ENCODE measurements at regions not wholly inside any gene's neighbourhood (a gene's known extent, or its start where the extent isn't known, plus 50 kb on each side); places are given as distances from the start of the nearest gene placed in this dataset.
"Not testable (repeated sequence)": the region's sequence is repeated elsewhere in the genome, so short reads cannot be mapped to it uniquely, and the experiment has no call there.

GRCh38 chr3:176412771-176413170, 784.5 kb downstream of the TBL1XR1 start:
- no peak for DNase-seq

- no peak for DNase-seq
Measured at GRCh38 chr3:176403531-176403930, 793.8 kb downstream of the TBL1XR1 start.

GRCh38 chr3:176401211-176401610, 796.1 kb downstream of the TBL1XR1 start:
- no peak for DNase-seq

- DNase-seq, result no peak
Measured at GRCh38 chr3:176399193-176399592, 798.1 kb downstream of the TBL1XR1 start.

GRCh38 chr3:176395240-176395639, 802.0 kb downstream of the TBL1XR1 start:
- DNase-seq, result no peak

- no peak for DNase-seq
Measured at GRCh38 chr3:176378789-176379188, 818.5 kb downstream of the TBL1XR1 start.

GRCh38 chr3:176376531-176376930, 820.8 kb downstream of the TBL1XR1 start:
- DNase-seq, result no peak

- DNase-seq, result no peak
Measured at GRCh38 chr3:176375519-176375918, 821.8 kb downstream of the TBL1XR1 start.

- DNase-seq, result no peak
Measured at GRCh38 chr3:176362191-176362731, 835.0 kb downstream of the TBL1XR1 start.

- DNase-seq, result no peak
Measured at GRCh38 chr3:176359211-176359610, 838.1 kb downstream of the TBL1XR1 start.

- DNase-seq, result no peak
Measured at GRCh38 chr3:176357891-176358290, 839.4 kb downstream of the TBL1XR1 start.

GRCh38 chr3:176354843-176355242, 842.4 kb downstream of the TBL1XR1 start:
- DNase-seq, result no peak

- DNase-seq, result no peak
Measured at GRCh38 chr3:176352716-176353334, 844.5 kb downstream of the TBL1XR1 start.

GRCh38 chr3:176351408-176351807, 845.9 kb downstream of the TBL1XR1 start:
- no peak for DNase-seq

- DNase-seq, result no peak
Measured at GRCh38 chr3:176349706-176350105, 847.6 kb downstream of the TBL1XR1 start.

GRCh38 chr3:176347424-176348146, 849.7 kb downstream of the TBL1XR1 start:
- DNase-seq, result no peak

GRCh38 chr3:176341963-176342362, 855.3 kb downstream of the TBL1XR1 start:
- DNase-seq, result no peak

- no peak for DNase-seq
Measured at GRCh38 chr3:176328666-176329065, 868.6 kb downstream of the TBL1XR1 start.

GRCh38 chr3:176328198-176328597, 869.1 kb downstream of the TBL1XR1 start:
- DNase-seq, result no peak

GRCh38 chr3:176326894-176327490, 870.3 kb downstream of the TBL1XR1 start:
- not testable (repeated sequence) for DNase-seq

- DNase-seq, result not testable (repeated sequence)
Measured at GRCh38 chr3:176321532-176321931, 875.8 kb downstream of the TBL1XR1 start.

- DNase-seq, result no peak
Measured at GRCh38 chr3:176321099-176321498, 876.2 kb downstream of the TBL1XR1 start.

- DNase-seq, result no peak
Measured at GRCh38 chr3:176313426-176313825, 883.9 kb downstream of the TBL1XR1 start.

GRCh38 chr3:176310641-176311040, 886.6 kb downstream of the TBL1XR1 start:
- no peak for DNase-seq
